GM18511 (cell line): ENCODE measurements at regions not wholly inside any gene's neighbourhood (a gene's known extent, or its start where the extent isn't known, plus 50 kb on each side); places are given as distances from the start of the nearest gene placed in this dataset.
"Not testable (repeated sequence)": the region's sequence is repeated elsewhere in the genome, so short reads cannot be mapped to it uniquely, and the experiment has no call there.

ENCODE experiments used
- ATAC-seq: cut with Tn5 transposase; IDR thresholded peaks from one replicate; pipeline ENCODE4 v1.9.1; 2021; ENCODE audit warnings: mild to moderate bottlenecking, moderate library complexity; ENCODE audit not compliant: unreplicated experiment

DNA sequence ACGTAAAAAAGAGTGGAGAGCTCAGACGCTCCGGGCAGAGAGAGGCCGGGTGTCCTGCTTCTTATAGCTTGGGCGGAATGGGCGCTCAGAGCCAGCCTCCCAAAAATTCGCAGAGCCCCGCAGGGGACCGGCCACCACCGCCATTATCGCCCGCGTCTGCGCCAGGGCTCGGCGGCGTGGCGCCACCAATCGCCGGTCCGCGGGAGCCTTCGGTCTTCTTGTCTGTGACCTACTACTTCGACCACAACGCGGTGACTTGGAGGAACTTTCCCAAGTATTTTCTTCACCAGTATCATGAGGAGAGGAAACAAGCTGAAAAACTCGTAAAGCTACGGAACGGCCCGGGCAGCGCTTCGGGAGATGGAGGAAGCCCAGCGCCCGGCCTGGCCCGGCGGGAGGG is 1138.1 kb upstream of the CHAC2 start:
- no peak for ATAC-seq

DNA sequence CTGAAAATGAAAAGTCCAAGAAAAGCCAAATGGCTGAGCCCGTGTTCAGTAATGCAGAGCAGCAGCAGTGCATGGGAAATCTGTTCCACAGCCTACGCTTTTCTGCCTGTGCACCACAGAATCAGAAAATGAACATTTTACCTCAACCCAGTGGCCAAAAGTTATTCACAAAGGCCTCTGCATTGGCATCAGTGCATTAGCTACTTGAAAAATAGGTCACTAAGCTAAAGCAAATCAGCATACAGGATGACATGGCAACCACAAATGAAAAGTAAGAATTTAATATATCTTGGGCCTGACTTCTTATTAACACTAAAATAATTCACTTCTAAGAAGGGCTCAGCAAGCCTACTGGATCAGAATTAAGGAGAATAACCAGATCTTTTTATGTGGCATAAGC is 1145.3 kb upstream of the CHAC2 start:
- no peak for ATAC-seq

DNA sequence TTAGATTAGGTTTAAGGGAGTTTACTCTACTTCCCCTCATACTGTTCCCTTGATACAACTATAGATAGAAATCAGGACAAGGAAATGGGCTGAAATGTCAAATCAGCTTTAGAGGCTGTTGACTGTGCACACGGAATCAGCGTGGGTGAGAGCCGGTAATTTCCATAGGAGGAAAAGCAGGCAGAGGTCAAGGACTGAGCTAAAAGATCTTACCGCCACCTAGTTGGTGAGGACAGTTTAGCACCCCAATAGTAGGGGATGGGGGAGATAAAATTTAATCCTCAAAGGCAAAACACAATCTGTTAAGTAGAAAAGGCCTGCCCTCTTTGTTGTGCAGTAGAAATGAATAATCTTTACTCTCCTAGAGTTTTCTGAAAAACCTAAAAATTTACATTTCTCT is 1154.5 kb upstream of the CHAC2 start:
- ATAC-seq = no peak

DNA sequence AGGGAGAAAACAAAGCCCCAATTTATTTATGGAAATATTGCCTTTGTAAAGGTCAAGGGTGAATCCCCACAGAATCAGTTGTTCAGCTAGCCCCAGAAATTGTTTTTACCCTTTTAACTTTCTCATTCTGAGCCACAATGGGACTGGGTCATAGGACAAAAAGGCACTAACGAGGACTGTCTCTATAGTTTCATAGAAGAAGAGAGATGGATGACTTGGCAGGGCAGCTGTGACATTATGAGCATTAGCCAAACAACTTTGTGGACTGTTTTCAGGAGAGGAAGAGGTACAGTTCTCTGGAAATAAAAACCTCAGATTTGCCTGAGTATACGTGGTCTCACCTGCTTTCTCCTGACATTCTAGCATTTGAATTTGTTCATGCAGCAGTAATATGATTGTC is 1155.8 kb upstream of the CHAC2 start:
- ATAC-seq = no peak

DNA sequence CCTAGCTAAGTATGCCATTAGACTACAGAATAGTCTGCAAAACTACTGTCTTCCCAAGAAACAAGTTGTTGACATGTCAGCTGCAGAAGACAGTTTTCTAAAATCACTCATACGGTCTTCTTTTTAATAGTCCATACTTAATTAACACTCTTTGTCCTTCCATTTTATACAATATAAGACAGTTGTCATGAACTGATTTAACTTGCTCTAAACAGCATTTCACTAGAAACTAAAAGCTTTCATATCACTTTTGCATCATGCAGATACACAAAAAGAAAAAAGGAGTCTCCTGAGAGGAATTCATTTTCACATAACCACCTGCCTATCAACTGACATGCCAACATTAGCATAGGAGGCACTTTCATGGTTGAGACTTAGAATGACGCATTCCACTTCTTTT is 1159.6 kb upstream of the CHAC2 start:
- ATAC-seq = no peak

DNA sequence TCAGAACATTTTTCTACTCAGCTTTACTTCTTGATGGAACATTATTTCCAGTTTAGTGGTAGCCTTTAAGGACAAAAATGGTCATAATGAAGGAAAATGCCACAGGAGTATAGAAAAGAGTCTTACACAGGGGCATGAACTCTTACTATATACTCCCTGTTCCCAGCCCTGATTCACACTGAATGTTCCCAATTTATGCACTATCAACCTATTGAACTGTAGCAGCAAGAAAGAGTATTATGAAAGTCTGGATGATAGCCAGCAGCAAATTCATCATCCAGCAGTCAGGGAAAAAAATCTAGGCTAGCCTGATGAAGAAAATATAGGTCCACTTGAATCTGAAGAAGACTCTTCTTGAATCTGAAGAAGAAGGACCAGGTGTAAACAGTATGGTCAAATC is 1170.3 kb upstream of the CHAC2 start:
- no peak for ATAC-seq

DNA sequence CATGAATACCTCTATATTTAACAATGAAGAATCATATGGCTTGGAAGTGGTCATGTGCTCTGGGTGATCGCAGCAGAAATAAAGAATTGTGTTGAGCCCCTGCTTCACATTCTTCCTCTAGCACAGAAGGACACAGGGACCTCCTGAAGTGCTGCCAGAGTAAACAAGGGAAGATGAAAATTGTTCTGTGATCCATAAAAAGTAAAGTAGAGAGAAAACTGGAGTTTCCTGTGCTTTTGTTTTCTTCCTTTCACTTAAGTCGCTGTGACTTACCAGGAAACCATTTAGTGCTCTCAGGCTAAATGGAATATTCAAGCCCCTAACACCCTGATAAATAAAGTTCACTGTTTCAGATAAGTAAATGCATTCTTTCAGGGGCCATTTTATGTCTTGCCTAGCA is 1173.6 kb upstream of the CHAC2 start:
- ATAC-seq = no peak

DNA sequence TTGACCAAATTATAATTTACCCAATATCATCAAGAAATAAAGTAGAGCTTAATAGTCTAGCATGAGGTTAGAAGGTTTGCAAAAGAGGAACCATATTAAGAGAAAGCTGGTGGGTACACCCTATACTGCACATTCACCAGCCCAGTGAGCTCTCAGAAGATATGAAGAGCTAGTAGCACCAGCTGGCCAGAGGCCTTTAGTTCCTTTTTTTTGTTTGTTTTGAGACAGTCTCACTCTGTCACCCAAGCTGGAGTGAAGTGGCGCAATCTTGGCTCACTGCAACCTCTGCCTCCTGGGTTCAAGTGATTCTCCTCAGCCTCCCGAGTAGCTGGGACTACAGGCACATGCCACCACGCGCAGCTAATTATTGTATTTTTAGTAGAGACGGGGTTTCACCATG is 1183.5 kb upstream of the CHAC2 start:
- not testable (repeated sequence) for ATAC-seq

DNA sequence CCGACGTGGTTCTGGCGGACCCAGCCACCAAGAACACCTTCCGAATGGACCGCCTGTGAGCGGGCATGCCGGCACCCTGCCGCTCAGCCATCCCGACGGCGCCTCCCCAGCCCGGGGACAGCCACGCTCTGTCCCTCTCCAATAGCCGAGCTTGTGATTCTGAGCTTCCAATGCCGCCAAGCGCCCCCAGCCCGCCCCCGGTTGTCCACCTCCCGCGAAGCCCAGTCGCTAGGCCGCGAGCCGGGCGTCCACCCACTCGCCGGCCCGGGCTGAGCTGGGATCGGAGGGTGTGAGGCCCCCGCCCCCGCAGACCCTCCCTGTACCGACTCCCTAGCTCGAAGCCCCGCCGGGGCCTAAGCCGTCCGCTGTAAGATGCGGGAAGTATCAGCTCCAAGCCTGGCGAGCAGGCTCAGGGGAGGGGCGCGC is 1195.1 kb upstream of the CHAC2 start:
- ATAC-seq = no peak

DNA sequence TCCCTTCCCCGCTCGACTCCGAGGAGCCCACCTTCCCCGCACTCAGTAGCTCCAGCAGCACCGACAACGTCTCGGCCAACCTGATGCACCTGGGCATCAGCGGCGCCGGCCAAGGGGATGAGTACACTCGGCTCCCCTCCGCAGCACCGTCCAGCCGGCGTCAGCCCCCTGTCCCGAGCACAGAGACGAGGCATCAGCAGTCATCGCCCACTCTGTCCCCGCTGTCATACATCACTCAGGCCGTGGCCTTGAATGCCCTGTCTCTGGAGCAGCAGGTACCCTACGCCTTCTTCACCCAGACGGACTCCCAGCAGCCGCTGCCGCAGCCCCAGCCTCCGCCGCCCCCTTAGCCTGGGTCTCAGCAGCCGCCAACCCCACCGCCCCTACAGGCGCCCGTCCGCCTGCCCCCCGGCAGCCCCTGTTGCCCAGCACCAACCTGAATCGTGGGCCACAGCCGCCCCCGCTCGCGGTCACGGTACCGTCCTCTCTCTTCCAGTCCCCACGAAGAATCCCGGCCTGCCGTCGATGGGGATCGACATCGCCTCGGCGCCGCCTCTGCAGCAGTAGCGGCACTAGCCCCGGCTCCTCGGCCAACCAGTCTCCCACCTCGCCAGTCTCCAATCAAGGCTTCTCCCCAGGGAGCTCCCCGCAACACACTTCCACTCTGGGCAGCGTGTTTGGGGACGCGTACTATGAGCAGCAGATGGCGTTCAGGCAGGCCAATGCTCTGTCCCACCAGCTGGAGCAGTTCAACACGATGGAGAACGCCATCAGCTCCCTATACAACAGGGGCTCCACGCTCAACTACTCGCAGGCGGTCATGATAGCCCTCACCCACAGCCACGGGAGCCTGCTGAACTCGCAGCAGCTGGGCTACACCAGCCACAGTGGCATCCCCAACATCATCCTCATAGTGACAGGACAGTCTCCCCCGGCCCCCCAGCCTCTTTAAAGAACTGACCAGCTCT is 1195.9 kb upstream of the CHAC2 start:
- no peak for ATAC-seq

DNA sequence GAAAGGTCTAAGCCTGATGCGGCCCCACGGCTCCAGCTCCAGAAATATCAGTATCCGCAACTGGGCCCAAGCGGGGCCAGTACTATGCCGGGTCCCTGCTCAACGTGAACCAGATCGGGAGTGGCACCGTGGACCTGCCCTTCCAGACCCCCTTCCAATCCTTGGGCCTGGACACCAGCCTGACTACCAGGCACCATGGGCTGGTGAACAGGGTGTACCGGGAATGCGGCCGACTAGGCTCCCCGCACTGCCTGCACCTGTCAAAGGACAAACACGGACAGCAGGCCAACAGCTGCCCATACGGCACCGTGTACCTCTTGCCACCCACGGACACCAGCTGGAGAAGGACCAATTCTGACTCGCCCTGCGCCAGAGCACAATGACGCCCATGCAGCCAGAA is 1196.9 kb upstream of the CHAC2 start:
- ATAC-seq = no peak

DNA sequence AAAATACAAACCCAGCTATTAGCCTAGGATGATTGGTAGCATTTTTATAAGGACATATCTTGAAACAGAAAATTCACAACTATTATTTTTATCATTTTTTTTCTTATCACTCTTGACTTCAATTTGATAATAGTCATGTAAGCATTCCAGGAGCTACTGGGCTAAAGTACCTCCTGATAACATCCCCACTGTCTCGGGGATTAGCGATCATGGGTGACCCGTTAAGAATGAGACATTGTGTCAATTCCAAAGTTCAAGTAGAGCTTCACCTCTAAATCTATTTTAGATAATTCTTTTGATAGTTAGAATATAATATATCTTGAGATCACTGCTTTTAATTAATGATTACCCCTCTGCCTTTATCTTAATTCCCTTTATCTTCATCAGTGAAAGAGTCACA is 1204.5 kb upstream of the CHAC2 start:
- ATAC-seq = no peak

DNA sequence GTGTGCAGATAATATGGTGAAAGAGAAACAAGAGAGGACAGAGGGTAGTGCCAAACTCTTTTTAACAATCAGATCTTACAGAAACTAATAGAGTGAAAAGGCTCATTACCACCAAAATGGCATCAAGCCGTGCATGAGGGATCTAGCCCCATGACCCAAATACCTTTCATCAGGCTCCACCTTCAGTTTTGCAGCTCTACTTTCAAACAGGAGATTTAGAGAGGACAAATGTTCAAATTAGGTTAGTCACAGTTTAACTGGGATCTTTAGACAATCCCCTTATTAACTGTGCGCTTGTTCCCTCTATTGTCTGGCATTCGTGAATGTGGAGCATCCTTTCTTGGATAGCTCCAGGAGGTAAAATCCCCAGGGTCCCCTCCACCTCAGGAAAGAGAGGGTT is 1209.3 kb upstream of the CHAC2 start:
- no peak for ATAC-seq

DNA sequence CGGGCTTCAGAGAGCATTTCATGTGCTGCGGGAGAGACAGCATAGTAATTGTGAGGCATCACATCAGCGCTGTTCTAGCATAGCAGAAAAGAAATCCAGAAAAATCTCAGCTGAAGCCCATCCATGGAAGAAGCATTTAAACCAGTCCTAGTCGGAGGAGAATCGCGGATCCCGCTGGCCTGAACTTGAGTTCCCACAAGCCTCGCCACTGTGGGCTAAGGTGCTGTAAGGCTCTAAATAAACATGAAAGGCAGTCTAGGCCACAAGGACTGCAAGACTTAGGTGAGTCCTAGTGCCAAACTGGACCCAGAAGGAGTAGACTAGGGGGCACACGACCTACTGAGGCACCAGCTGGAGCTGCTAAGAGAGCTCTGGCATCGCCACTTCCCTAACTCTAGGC is 1225.3 kb upstream of the CHAC2 start:
- ATAC-seq = no peak

DNA sequence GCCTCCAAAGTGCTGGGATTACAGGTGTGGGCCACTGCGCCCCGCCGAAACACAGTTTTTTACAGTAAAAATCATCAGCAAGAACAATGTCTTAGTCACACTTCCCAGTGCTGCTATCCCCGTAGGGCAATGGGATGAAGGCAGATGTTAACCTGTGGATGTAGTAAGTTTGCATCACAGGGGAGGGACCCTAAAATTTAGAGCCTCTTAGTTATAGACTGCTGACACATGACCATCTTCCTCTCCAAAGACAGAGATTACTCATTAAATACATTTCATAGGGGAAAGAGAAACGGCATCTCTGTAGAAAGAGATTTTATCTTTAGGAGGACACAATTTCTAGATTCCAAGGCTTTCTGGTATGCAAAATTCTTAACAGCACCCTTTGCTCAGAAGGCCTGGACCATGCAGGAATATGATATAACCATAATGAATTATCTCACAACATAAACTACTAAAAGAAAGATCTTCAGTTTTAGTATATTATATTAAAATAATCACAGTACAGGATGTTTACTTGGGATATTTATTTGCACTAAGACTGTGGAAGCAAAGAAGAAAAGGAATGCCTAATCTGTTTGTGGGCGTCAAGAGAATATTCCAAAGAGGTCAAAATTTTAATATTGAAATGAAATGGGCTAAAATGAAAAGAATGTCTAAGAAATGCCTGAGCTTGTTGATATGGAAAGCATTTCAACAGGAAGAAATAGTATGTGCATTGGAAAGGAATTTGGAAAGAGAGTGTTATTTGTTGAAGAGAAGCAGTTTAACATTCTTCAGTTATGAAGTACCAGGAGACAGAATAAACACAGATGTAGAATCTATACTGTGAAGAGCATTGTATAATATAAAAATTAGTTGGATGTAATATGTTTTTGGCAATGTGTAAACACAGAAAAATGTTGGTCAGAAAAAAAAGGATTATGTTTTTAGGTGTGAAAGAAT is 1228.3 kb upstream of the CHAC2 start:
- no peak for ATAC-seq

DNA sequence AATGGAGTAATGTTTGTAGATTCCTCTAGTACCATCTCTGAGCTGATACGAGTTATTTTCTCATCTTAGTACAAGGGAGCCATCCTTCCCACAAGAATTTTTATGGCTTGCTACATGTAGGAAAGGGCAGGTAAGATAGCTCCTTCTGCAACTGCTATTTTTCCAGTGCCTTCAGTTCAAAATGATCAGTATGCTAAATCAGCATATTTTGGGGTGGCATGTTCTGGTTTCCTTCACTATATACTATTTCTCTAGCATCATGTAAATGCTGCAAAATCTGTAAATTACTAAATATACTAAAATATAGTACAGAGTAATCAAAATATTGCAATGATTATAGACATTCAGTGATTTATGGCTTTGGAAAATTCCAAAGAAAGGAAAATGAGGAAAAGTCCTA is 1230.0 kb upstream of the CHAC2 start:
- ATAC-seq = no peak

DNA sequence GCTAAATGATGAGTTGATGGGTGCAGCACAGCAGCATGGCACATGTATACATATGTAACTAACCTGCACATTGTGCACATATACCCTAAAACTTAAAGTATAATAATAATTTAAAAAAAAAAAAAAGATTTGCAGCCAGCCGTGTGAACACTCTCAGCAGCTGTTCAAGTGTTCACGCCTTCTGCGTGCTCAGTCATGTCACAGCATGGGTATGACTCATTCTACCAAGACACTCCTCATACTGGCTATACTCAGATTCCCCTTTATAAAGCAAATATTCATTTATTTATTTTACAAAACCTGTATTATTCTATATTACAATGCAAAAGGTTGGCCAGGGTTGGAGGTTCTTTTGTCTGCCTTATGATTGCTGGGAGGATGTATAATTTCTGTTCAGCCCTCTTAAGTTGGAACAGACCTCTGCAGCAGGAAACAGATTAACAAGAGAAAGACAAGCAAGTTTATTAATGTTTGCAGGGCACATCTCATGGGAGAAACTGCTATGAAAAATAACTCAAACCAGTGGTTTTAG is 1230.6 kb upstream of the CHAC2 start:
- ATAC-seq = no peak

DNA sequence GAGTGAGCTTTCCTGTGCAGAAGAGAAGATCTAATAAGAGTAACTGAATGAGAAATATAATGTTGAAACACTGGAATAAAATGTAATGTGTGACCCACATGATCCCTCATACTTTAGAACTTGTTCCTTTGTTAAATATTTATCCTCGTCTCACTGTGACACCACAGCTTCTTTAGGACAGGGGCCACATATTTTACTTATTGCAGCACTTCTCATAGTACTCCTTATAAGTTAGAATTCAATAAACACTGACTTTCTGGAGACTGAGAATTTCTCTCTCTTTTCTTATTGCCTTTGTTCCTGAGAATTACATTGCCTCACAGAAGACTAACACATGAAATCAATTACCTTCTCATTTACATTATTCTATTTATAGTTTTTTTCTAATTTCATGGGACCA is 1234.6 kb upstream of the CHAC2 start:
- ATAC-seq = no peak

DNA sequence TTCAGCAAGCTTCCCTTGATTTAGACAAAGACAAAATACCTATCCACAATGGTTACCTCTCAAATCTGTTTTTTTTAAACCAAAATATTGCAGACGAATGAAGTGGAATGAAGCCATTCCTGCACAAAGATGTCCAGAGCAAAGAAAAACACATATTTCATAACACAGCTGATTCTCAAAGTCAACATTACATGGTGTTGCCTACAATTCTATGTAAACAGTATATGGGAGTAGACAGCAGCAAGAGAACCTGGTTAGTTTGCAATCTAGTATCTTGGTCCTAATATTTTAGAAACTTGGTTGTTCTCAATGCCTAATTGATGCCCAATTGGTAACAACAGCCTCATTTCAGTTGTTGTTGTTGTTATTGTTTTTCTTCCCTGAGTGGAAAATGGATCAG is 1240.9 kb upstream of the CHAC2 start:
- no peak for ATAC-seq

DNA sequence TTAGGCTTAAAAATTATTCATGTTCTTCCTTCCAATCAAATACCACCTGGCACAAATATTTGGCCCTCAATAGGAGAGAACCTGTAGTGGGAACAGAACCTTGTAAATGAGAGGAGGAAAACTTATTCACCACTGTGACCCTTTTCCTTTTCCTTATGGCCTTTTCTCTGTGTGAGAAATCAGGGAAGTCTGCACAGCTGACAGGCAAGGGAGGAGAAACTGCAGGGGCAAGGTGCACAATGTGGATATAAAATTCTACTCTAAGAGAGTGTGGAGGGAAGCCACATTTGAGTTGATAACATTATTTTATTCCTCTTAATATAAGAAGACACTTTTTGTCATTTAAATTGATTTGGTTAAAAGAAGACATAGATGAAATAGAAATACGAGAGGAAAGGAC is 1247.0 kb upstream of the CHAC2 start:
- no peak for ATAC-seq

DNA sequence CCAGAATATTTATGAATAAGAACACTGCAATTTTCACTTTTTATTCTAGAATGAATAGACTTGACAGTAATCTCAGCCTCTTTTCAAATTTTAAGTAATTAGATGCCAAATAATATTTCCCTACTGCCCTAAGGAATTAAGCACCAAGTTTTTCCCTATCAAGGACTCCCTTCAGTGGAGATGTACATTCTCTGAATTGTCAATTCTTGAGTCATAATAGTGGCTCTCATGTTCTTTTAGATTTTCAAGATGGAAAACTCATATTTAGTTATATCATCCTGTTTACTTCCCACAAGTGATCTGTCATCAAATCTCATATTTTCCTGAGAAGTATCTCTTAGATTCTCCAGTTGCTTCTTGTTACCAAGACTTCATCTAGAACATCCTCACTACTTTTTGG is 1248.9 kb upstream of the CHAC2 start:
- ATAC-seq = no peak

DNA sequence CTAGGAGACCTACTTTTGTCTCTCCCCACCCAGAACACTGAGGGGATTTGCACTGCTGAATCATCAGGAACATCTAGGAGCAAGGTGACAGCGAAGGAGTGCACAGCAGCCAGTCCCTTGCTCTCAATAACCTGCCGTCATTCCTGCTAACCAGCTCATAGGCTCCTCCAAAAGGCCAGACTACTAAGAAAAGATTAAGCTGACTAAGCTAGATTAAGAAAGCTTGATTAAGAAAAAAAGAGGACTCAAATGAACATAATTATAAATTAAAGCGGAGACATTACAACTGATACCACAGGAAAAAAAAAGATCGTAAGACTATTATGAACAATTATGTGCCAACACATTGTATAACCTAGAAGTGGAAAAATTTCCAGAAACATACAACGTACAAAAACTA is 1254.8 kb upstream of the CHAC2 start:
- no peak for ATAC-seq
